Suppressor macrophage (primary cell): ENCODE measurements at regions not wholly inside any gene's neighbourhood (a gene's known extent, or its start where the extent isn't known, plus 50 kb on each side); places are given as distances from the start of the nearest gene placed in this dataset.
"Not testable (repeated sequence)": the region's sequence is repeated elsewhere in the genome, so short reads cannot be mapped to it uniquely, and the experiment has no call there.

Experiments used
- DNase-seq, 4 experiments: peaks; one replicate each; pipeline ENCODE4 v3.0.0-alpha.2; 2020 to 2022

- DNase-seq: no peak
Observed at GRCh38 chr16:72657164-72657563, 390.8 kb downstream of the ZFHX3 start.

- DNase-seq: no peak
Observed at GRCh38 chr16:72654535-72654934, 393.4 kb downstream of the ZFHX3 start.

GRCh38 chr16:72649254-72649944 lies 398.5 kb downstream of the ZFHX3 start:
- DNase-seq: no peak

GRCh38 chr16:72646615-72647014 lies 401.3 kb downstream of the ZFHX3 start:
- DNase-seq: no peak

- DNase-seq: no peak
Observed at GRCh38 chr16:72645538-72645937, 402.4 kb downstream of the ZFHX3 start.

GRCh38 chr16:72644911-72645310 lies 403.0 kb downstream of the ZFHX3 start:
- no peak for DNase-seq

GRCh38 chr16:72639494-72639893 lies 408.4 kb downstream of the ZFHX3 start:
- DNase-seq: no peak

- DNase-seq: no peak
Observed at GRCh38 chr16:72637306-72637705, 410.6 kb downstream of the ZFHX3 start.

- DNase-seq: no peak
Observed at GRCh38 chr16:72635694-72636093, 412.2 kb downstream of the ZFHX3 start.

- DNase-seq: no peak
Observed at GRCh38 chr16:72635104-72635503, 412.8 kb downstream of the ZFHX3 start.

GRCh38 chr16:72627182-72627896 lies 420.6 kb downstream of the ZFHX3 start:
- DNase-seq: not testable (repeated sequence)

- DNase-seq: no peak
Observed at GRCh38 chr16:72626623-72627022, 421.3 kb downstream of the ZFHX3 start.

GRCh38 chr16:72621651-72622050 lies 426.3 kb downstream of the ZFHX3 start:
- DNase-seq: no peak

GRCh38 chr16:72620853-72621252 lies 427.1 kb downstream of the ZFHX3 start:
- no peak for DNase-seq

- no peak for DNase-seq
Observed at GRCh38 chr16:72620348-72620747, 427.6 kb downstream of the ZFHX3 start.

- DNase-seq: no peak
Observed at GRCh38 chr16:72615856-72616255, 432.1 kb downstream of the ZFHX3 start.

GRCh38 chr16:72612718-72613117 lies 435.2 kb downstream of the ZFHX3 start:
- DNase-seq: no peak

- DNase-seq: no peak
Observed at GRCh38 chr16:72612256-72612655, 435.7 kb downstream of the ZFHX3 start.

GRCh38 chr16:72609933-72610332 lies 438.0 kb upstream of the PMFBP1 start:
- peak in 3 of 4 experiments; percentile 3 to 50 (median 9) for DNase-seq

- no peak for DNase-seq
Observed at GRCh38 chr16:72609066-72609465, 437.1 kb upstream of the PMFBP1 start.

GRCh38 chr16:72604375-72604774 lies 432.4 kb upstream of the PMFBP1 start:
- no peak for DNase-seq

GRCh38 chr16:72602499-72602898 lies 430.5 kb upstream of the PMFBP1 start:
- DNase-seq: no peak

GRCh38 chr16:72598696-72599095 lies 426.7 kb upstream of the PMFBP1 start:
- DNase-seq: no peak

GRCh38 chr16:72597938-72598337 lies 426.0 kb upstream of the PMFBP1 start:
- no peak for DNase-seq
